ENCODE measurements at regions not wholly inside any gene's neighbourhood (a gene's known extent, or its start where the extent isn't known, plus 50 kb on each side); places are given as distances from the start of the nearest gene placed in this dataset.

GRCh38 chr7:1322240-1323110 is 89.8 kb downstream of the UNCX start:
- H3K4me1 ChIP-seq (ENCODE audit: control insufficient read depth, insufficient read depth, low read length): no peaks in the 10 kb centered on the region
- H3K9ac ChIP-seq (ENCODE audit: low read depth, low read length): no peak overlapping the region
- H3K9me3 ChIP-seq (ENCODE audit: control insufficient read depth, insufficient read depth, low read length): no peaks in the 10 kb centered on the region
- H3K27me3 ChIP-seq (ENCODE audit: control insufficient read depth, insufficient read depth, low read length): no peaks in the 10 kb centered on the region
- no peak overlapping the region for H3K27ac ChIP-seq (ENCODE audit: low read depth, low read length)
- no peak overlapping the region for H3K4me3 ChIP-seq (ENCODE audit: low read depth, low read length)
- H3K36me3 ChIP-seq (ENCODE audit: control insufficient read depth, insufficient read depth, low read length): no peaks in the 10 kb centered on the region

DNA sequence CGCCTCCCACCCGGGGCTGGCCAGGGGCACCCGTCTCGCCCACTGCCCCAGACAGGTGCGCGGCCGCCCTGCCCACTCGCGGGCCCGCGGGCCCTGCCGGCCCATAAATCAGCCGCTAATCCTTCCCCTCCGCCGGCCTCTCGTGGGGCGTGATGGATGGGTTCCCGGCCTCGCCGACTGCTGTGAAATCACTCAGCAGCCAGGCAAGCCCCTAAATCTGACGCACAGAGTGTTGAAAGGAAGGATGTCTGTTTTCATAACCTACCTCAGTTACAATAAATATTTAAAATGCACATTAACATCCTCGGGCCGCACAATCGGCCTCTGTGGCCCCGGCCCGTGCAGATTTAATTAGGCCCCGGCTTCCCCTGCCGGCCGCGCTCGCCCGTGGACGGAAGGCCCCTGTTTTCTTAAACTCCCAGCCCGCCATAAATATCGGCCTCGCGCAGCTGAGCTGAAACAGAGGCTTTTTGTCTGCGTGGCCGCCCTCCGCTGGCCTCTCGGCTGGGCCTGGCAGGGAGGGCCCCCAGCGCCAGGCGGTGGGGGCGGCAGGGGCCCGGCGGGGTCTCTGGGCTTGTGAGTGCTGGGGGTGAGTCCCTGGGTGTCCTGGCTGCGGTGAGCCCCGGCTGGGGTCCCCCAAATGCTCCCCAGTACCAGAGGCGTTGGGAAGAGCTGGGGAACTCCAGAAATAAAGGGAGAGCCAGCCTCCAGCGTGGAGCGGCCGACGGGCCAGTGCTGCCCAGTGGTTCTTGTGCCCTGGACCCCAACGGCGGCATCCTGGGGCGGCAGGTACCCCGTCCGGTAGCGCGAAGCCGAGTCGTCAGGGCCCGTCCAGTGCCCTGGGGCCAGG is 90.7 kb downstream of the UNCX start:
- H3K4me3 ChIP-seq (ENCODE audit: low read depth, low read length): no peak overlapping the region
- no peaks in the 10 kb centered on the region for H3K27me3 ChIP-seq (ENCODE audit: control insufficient read depth, insufficient read depth, low read length)
- no peaks in the 10 kb centered on the region for H3K9me3 ChIP-seq (ENCODE audit: control insufficient read depth, insufficient read depth, low read length)
- no peaks in the 10 kb centered on the region for H3K36me3 ChIP-seq (ENCODE audit: control insufficient read depth, insufficient read depth, low read length)
- H3K27ac ChIP-seq (ENCODE audit: low read depth, low read length): no peak overlapping the region
- no peak overlapping the region for H3K9ac ChIP-seq (ENCODE audit: low read depth, low read length)
- no peaks in the 10 kb centered on the region for H3K4me1 ChIP-seq (ENCODE audit: control insufficient read depth, insufficient read depth, low read length)

DNA sequence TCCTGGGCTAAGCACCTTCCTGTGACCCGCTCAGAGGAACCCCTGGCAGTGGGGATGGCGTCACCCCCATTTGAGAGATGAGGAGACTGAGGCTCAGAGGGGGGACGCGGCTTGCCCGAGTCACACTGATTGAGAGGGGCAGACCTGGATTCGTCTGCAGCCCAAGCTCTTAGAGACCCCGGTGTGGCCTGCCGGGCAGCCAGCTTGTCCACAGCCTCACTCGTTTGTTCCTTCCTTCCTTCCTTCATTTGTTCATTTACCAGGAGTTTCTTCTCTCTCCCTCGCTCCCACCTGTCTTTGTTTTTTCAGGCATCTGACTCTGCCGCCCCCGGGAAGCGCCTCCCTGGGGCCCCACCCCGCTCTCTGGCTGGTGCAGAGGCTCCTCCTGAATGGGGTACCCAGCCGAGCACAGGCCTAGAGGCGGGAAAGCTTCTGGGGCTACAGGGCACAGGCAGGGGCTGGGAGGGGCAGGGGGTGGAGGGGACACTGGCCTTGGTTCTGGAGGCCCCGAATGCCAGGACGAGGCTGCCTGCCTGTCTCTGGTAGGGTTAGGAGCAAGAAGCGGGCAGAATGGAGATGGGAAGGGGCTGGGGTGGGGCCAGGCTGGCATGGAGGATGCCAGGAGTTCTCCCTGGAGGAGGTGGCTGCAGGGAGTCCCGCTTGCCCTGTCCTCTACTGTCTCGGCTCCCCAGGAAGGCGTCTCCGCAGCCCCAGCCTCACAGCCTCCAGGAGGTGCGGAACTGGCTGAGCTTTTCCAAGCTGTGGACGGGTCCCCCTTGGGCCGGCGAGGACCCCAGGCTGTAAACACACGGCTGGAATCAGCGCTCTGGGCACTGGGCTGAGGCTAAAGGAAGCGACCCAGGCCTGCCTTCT is 91.6 kb downstream of the UNCX start:
- Histone ChIP-seq H3K9me3 (ENCODE audit: control insufficient read depth, insufficient read depth, low read length) (no peaks in the 10 kb centered on the region), H3K27me3 (ENCODE audit: control insufficient read depth, insufficient read depth, low read length) (no peaks in the 10 kb centered on the region), H3K9ac (ENCODE audit: low read depth, low read length) (no peak overlapping the region), H3K4me1 (ENCODE audit: control insufficient read depth, insufficient read depth, low read length) (no peaks in the 10 kb centered on the region), H3K4me3 (ENCODE audit: low read depth, low read length) (no peak overlapping the region), H3K36me3 (ENCODE audit: control insufficient read depth, insufficient read depth, low read length) (no peaks in the 10 kb centered on the region), H3K27ac (ENCODE audit: low read depth, low read length) (no peak overlapping the region)

DNA sequence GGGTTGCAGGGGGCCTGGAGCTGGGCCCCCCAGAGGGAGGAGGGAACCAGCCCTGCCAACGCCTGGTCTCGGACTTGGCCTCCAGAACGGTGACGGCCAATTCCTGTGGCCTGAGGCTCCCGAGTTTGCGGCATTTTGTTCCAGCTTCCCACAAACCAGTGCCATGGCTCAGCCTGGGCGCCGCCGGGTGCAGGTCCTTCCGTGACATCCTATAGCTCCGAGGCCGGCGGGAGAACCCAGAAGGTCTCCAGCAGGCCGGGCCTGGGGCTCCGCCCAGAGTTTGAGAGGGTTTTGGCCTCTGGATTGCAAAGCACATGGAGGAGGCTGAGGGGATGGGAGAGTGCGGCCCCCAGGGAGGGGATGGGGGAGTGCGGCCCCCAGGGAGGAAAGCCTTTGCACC is 92.6 kb downstream of the UNCX start:
- Histone ChIP-seq H3K27ac (ENCODE audit: low read depth, low read length) (no peak overlapping the region), H3K4me3 (ENCODE audit: low read depth, low read length) (no peak overlapping the region), H3K36me3 (ENCODE audit: control insufficient read depth, insufficient read depth, low read length) (no peaks in the 10 kb centered on the region), H3K9ac (ENCODE audit: low read depth, low read length) (no peak overlapping the region), H3K9me3 (ENCODE audit: control insufficient read depth, insufficient read depth, low read length) (no peaks in the 10 kb centered on the region), H3K27me3 (ENCODE audit: control insufficient read depth, insufficient read depth, low read length) (no peaks in the 10 kb centered on the region), H3K4me1 (ENCODE audit: control insufficient read depth, insufficient read depth, low read length) (no peaks in the 10 kb centered on the region)

- Histone ChIP-seq H3K9ac (ENCODE audit: low read depth, low read length) (no peak overlapping the region), H3K36me3 (ENCODE audit: control insufficient read depth, insufficient read depth, low read length) (no peaks in the 10 kb centered on the region), H3K27me3 (ENCODE audit: control insufficient read depth, insufficient read depth, low read length) (no peaks in the 10 kb centered on the region), H3K4me3 (ENCODE audit: low read depth, low read length) (no peak overlapping the region), H3K9me3 (ENCODE audit: control insufficient read depth, insufficient read depth, low read length) (no peaks in the 10 kb centered on the region), H3K4me1 (ENCODE audit: control insufficient read depth, insufficient read depth, low read length) (no peaks in the 10 kb centered on the region), H3K27ac (ENCODE audit: low read depth, low read length) (no peak overlapping the region)
Measured at GRCh38 chr7:1325646-1326510, 93.2 kb downstream of the UNCX start.

DNA sequence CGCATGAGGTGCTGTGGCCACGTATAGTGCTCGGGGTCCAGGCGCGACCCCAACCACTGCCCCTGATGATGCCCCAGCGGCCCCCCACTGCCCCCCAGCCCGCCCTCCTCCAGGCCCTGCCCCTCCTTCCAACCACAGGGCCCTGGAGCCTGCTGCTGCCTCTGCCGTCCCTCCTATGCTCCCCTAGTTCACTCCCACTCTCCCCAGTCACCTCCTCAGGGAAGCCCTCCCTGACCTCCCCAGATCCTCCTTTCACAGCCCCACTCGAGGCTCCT is 93.8 kb downstream of the UNCX start:
- H3K9me3 ChIP-seq (ENCODE audit: control insufficient read depth, insufficient read depth, low read length): no peaks in the 10 kb centered on the region
- H3K4me1 ChIP-seq (ENCODE audit: control insufficient read depth, insufficient read depth, low read length): no peaks in the 10 kb centered on the region
- no peak overlapping the region for H3K4me3 ChIP-seq (ENCODE audit: low read depth, low read length)
- no peak overlapping the region for H3K9ac ChIP-seq (ENCODE audit: low read depth, low read length)
- no peaks in the 10 kb centered on the region for H3K27me3 ChIP-seq (ENCODE audit: control insufficient read depth, insufficient read depth, low read length)
- H3K27ac ChIP-seq (ENCODE audit: low read depth, low read length): no peak overlapping the region
- no peaks in the 10 kb centered on the region for H3K36me3 ChIP-seq (ENCODE audit: control insufficient read depth, insufficient read depth, low read length)

- H3K27me3 ChIP-seq (ENCODE audit: control insufficient read depth, insufficient read depth, low read length): no peaks in the 10 kb centered on the region
- no peaks in the 10 kb centered on the region for H3K36me3 ChIP-seq (ENCODE audit: control insufficient read depth, insufficient read depth, low read length)
- no peak overlapping the region for H3K4me3 ChIP-seq (ENCODE audit: low read depth, low read length)
- H3K4me1 ChIP-seq (ENCODE audit: control insufficient read depth, insufficient read depth, low read length): no peaks in the 10 kb centered on the region
- no peak overlapping the region for H3K9ac ChIP-seq (ENCODE audit: low read depth, low read length)
- no peaks in the 10 kb centered on the region for H3K9me3 ChIP-seq (ENCODE audit: control insufficient read depth, insufficient read depth, low read length)
- no peak overlapping the region for H3K27ac ChIP-seq (ENCODE audit: low read depth, low read length)
Measured at GRCh38 chr7:1329261-1329660, 96.6 kb downstream of the UNCX start.

DNA sequence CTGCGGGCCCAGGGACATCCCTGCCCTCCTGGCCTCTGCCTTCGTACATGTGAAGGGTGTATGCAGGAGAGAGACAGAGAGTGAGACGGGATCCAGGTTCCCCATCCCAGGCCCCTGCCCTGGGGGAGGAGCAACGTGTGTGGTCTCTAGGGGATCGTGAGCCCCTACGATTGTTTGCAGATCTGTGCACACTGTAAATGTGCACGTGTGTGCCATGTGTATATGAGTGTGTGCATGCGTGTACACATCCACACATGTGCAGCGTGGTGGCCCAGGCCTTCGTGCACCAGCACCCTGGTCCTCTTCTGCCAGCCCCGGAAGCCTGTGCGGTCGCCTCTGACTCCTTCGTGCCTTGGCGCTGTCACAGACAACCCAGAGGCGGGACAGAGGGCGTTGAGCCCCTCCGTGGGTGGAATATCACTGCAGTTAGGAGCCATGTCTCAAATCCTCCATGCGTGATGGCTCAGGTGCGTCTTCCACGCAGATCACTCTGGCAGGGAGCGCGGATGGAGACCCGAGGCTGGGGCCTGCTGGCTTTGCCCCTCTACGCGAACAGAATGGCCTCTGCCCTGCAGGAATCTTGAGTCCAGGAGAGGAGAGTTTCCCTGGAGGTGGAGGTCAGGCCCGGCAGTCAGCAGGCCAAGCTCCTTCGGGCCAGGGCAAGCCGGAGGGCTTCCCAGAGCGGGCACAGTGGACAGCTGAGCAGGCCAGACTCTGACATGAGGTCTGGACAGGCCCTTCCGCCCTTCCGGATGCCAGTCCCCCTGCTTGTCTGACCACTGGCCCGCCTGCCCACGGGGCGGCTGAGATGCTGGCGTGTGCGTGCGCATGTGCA is 97.5 kb downstream of the UNCX start:
- no peak overlapping the region for H3K27ac ChIP-seq (ENCODE audit: low read depth, low read length)
- no peaks in the 10 kb centered on the region for H3K9me3 ChIP-seq (ENCODE audit: control insufficient read depth, insufficient read depth, low read length)
- no peaks in the 10 kb centered on the region for H3K4me1 ChIP-seq (ENCODE audit: control insufficient read depth, insufficient read depth, low read length)
- H3K9ac ChIP-seq (ENCODE audit: low read depth, low read length): no peak overlapping the region
- H3K27me3 ChIP-seq (ENCODE audit: control insufficient read depth, insufficient read depth, low read length): no peaks in the 10 kb centered on the region
- no peaks in the 10 kb centered on the region for H3K36me3 ChIP-seq (ENCODE audit: control insufficient read depth, insufficient read depth, low read length)
- H3K4me3 ChIP-seq (ENCODE audit: low read depth, low read length): no peak overlapping the region

DNA sequence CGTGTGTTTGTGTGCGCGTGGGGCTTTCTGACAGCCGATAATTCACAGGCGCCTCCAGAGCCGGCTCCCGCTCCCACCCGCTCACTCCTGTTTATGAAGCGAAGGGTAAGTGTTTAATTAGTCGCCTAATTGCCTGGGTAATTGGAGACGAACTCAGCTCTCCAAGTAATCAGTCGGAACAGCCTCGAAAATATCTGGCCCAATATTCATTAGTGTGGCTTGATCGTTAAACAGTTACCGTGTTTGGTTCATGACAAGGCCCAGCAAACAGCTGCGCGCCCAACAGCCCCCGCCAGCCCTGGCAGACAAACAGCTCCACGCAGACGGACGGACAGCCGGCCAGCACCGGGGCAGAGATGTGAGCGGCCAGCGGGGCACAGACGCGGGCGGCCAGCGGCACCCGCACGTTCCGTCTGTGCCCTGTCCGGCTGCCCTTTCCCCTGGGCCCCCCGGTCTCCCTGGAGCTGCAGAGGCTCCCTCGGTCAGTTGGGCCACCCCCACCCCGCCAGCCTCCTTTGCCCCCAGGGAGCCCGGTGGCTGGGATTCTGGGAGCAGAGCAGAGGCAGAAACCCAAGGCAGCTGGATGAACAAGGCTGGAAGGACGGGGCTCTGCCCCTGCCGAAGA is 98.2 kb downstream of the UNCX start:
- Histone ChIP-seq H3K27ac (ENCODE audit: low read depth, low read length) (no peak overlapping the region), H3K4me3 (ENCODE audit: low read depth, low read length) (no peak overlapping the region), H3K36me3 (ENCODE audit: control insufficient read depth, insufficient read depth, low read length) (no peaks in the 10 kb centered on the region), H3K4me1 (ENCODE audit: control insufficient read depth, insufficient read depth, low read length) (no peaks in the 10 kb centered on the region), H3K27me3 (ENCODE audit: control insufficient read depth, insufficient read depth, low read length) (no peaks in the 10 kb centered on the region), H3K9me3 (ENCODE audit: control insufficient read depth, insufficient read depth, low read length) (no peaks in the 10 kb centered on the region), H3K9ac (ENCODE audit: low read depth, low read length) (no peak overlapping the region)

All from HUES48 (cell line).